ENCODE measurements at regions not wholly inside any gene's neighbourhood (a gene's known extent, or its start where the extent isn't known, plus 50 kb on each side); places are given as distances from the start of the nearest gene placed in this dataset.

DNA sequence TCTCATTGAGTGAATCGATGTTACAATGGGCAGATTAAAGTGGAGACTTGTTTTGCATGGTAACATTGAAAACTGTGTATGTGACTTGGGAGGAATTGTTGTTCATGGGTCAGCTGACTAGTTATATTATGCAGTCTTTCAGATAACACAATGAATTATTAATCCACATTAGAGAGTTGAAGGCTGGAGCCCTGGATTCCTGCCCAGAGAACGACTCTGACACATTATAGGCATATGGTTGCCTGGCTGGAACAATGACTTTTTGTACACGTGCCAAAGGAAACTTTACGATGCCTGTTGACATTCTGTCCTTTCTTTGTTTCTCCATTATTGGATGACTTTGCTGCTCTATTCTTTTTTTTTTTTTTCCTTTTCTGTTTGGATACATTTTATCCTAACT lies 52.3 kb upstream of the TMEM229A start:
- TF ChIP-seq POLR2AphosphoS5 (IDR thresholded peaks at IDR 0.05) (no peak), POLR2A (IDR thresholded peaks at IDR 0.05) (no peak), EP300 (IDR thresholded peaks at IDR 0.05) (no peak)
- TF ChIP-seq, protein P1, sequence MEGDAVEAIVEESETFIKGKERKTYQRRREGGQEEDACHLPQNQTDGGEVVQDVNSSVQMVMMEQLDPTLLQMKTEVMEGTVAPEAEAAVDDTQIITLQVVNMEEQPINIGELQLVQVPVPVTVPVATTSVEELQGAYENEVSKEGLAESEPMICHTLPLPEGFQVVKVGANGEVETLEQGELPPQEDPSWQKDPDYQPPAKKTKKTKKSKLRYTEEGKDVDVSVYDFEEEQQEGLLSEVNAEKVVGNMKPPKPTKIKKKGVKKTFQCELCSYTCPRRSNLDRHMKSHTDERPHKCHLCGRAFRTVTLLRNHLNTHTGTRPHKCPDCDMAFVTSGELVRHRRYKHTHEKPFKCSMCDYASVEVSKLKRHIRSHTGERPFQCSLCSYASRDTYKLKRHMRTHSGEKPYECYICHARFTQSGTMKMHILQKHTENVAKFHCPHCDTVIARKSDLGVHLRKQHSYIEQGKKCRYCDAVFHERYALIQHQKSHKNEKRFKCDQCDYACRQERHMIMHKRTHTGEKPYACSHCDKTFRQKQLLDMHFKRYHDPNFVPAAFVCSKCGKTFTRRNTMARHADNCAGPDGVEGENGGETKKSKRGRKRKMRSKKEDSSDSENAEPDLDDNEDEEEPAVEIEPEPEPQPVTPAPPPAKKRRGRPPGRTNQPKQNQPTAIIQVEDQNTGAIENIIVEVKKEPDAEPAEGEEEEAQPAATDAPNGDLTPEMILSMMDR (IDR thresholded peaks at IDR 0.05) = no peak

Measured in suprapubic skin (tissue), 4 donors.